ENCODE measurements at regions not wholly inside any gene's neighbourhood (a gene's known extent, or its start where the extent isn't known, plus 50 kb on each side); places are given as distances from the start of the nearest gene placed in this dataset.
A peak's percentile ranks its signal among the peaks of the same experiment; 100 is the strongest.
"Not testable (repeated sequence)": the region's sequence is repeated elsewhere in the genome, so short reads cannot be mapped to it uniquely, and the experiment has no call there.

- TF ChIP-seq REST (tag by site-specific recombination; IDR thresholded peaks at IDR 0.05) (no peak), PRDM10 (tag by site-specific recombination; IDR thresholded peaks at IDR 0.05) (no peak), ZNF335 (tag by site-specific recombination; conservative IDR thresholded peaks at IDR 0.05) (no peak), KLF17 (tag by site-specific recombination; IDR thresholded peaks at IDR 0.05) (no peak), GLIS1 (tag by site-specific recombination; IDR thresholded peaks at IDR 0.05) (no peak), MEIS1 (CRISPR knock-in tag; IDR thresholded peaks at IDR 0.05; ENCODE audit: borderline replicate concordance) (no peak), ZNF239 (tag by site-specific recombination; IDR thresholded peaks at IDR 0.05) (no peak)
These were observed 268.9 kb upstream of the TYRP1 start (continued) for GRCh38 chr9:12424243-12424642.

- TF ChIP-seq ZNF639 (tag by site-specific recombination; IDR thresholded peaks at IDR 0.05) (no peak), GLIS1 (tag by site-specific recombination; IDR thresholded peaks at IDR 0.05) (no peak), ZNF654 (tag by site-specific recombination; IDR thresholded peaks at IDR 0.05; ENCODE audit: low read depth) (peak; percentile 15; the same call in 1 of the 2 replicates)
These were observed 267.0 kb upstream of the TYRP1 start for GRCh38 chr9:12425878-12426864.

GRCh38 chr9:12439267-12439666 is 253.9 kb upstream of the TYRP1 start:
- Histone ChIP-seq H3K4me1 (ENCODE audit: control insufficient read depth, insufficient read depth, low read length) (no peaks in the 10 kb centered on the region), H3K36me3 (ENCODE audit: control insufficient read depth in 2 of 2, insufficient read depth in 1 of 2, low read length in 2 of 2) (no peaks in the 10 kb centered on the region), H3K9me3 (ENCODE audit: control insufficient read depth, insufficient read depth, low read depth, low read length) (no peaks in the 10 kb centered on the region), H3K4me3 (ENCODE audit: low read depth, low read length) (no peak overlapping the region), H3K27ac (ENCODE audit: extremely low read depth, low read depth, low read length) (no peak overlapping the region)
- CTCF ChIA-PET, result no interaction called here
- TF ChIP-seq ZNF48 (tag by site-specific recombination; IDR thresholded peaks at IDR 0.05), result no peak
- TF ChIP-seq ZNF660 (tag by site-specific recombination; IDR thresholded peaks at IDR 0.05), result no peak
- TF ChIP-seq ZSCAN4 (tag by site-specific recombination; IDR thresholded peaks at IDR 0.05), result no peak
- no peak for TF ChIP-seq ZNF433 (tag by site-specific recombination; IDR thresholded peaks at IDR 0.05; ENCODE audit: low read depth)
- no peak for TF ChIP-seq ZNF221 (tag by site-specific recombination; IDR thresholded peaks at IDR 0.05; ENCODE audit: borderline replicate concordance)
- no peak for TF ChIP-seq ZNF843 (tag by site-specific recombination; IDR thresholded peaks at IDR 0.05)
- TF ChIP-seq ZNF24 (tag by site-specific recombination; IDR thresholded peaks at IDR 0.05), result no peak
- TF ChIP-seq ZNF114 (tag by site-specific recombination; IDR thresholded peaks at IDR 0.05), result no peak
- POLR2A ChIA-PET, result no interaction called here

More at GRCh38 chr9:12425878-12426864, 267.0 kb upstream of the TYRP1 start:
- Histone ChIP-seq H3K4me1 (ENCODE audit: control insufficient read depth, insufficient read depth, low read length) (no peaks in the 10 kb centered on the region), H3K4me3 (ENCODE audit: low read depth, low read length) (no peak overlapping the region), H3K9me3 (ENCODE audit: control insufficient read depth, insufficient read depth, low read depth, low read length) (no peaks in the 10 kb centered on the region), H3K27ac (ENCODE audit: extremely low read depth, low read depth, low read length) (no peak overlapping the region), H3K36me3 (ENCODE audit: control insufficient read depth in 2 of 2, insufficient read depth in 1 of 2, low read length in 2 of 2) (no peaks in the 10 kb centered on the region)
- ChIA-PET POLR2A (no interaction called here), CTCF (interaction anchor here (0.6 to 1.6 kb wide), 9 partner anchors 10 to 319 kb away, joined by 3 to 5 read pairs (median 3); no protein-coding TSS in a partner anchor)

GRCh38 chr9:12441080-12441479 is 252.1 kb upstream of the TYRP1 start:
- CTCF ChIA-PET, result interaction anchor here (0.6 kb wide), 1 partner anchor 27 kb away, joined by 3 read pairs; no protein-coding TSS in a partner anchor
- H3K9me3 ChIP-seq (ENCODE audit: control insufficient read depth, insufficient read depth, low read depth, low read length); H3K4me3 ChIP-seq (ENCODE audit: low read depth, low read length); H3K36me3 ChIP-seq (ENCODE audit: control insufficient read depth in 2 of 2, insufficient read depth in 1 of 2, low read length in 2 of 2); H3K27ac ChIP-seq (ENCODE audit: extremely low read depth, low read depth, low read length); POLR2A ChIA-PET; H3K4me1 ChIP-seq (ENCODE audit: control insufficient read depth, insufficient read depth, low read length): not testable (repeated sequence)

All from HEK293 (cell line).